SH-SY5Y (cell line): ENCODE measurements at regions not wholly inside any gene's neighbourhood (a gene's known extent, or its start where the extent isn't known, plus 50 kb on each side); places are given as distances from the start of the nearest gene placed in this dataset.

Experiments
- GATA2 ChIP-seq: IDR thresholded peaks from 2 replicates; pipeline ENCODE4 v1.6.1; 2011; ENCODE audit warnings: mild to moderate bottlenecking, low read depth, low read length
- GATA3 ChIP-seq: IDR thresholded peaks from 2 replicates; pipeline ENCODE4 v1.6.1; 2011; ENCODE audit warnings: low read depth, mild to moderate bottlenecking, low read length, moderate library complexity

GRCh38 chr10:90398566-90398965, 459.3 kb downstream of the HTR7 start:
- TF ChIP-seq GATA2: no peak
- no peak for TF ChIP-seq GATA3
